Panc1 (cell line): ENCODE measurements at regions not wholly inside any gene's neighbourhood (a gene's known extent, or its start where the extent isn't known, plus 50 kb on each side); places are given as distances from the start of the nearest gene placed in this dataset.

Source experiments
- POLR2AphosphoS5 ChIP-seq: IDR thresholded peaks from 2 replicates; pipeline ENCODE4 v1.6.1; 2012; ENCODE audit warnings: mild to moderate bottlenecking, low read depth, low read length, moderate library complexity
- TF ChIP-seq, protein P1 (sequence below): fragments of 450-650 bp; IDR thresholded peaks from 2 replicates; pipeline ENCODE4 v1.5.1; 2017; ENCODE audit warnings: mild to moderate bottlenecking
- TF ChIP-seq, protein P2 (sequence below), 2 experiments: IDR thresholded peaks; 2 replicates each; pipeline ENCODE4 v1.6.1; 2011 to 2012; ENCODE audit warnings: low read depth in 2 of 2, control low read depth in 1 of 2, low read length in 1 of 2, mild to moderate bottlenecking in 1 of 2, moderate library complexity in 1 of 2; ENCODE audit not compliant: insufficient read depth in 1 of 2

- TF ChIP-seq, protein P1, sequence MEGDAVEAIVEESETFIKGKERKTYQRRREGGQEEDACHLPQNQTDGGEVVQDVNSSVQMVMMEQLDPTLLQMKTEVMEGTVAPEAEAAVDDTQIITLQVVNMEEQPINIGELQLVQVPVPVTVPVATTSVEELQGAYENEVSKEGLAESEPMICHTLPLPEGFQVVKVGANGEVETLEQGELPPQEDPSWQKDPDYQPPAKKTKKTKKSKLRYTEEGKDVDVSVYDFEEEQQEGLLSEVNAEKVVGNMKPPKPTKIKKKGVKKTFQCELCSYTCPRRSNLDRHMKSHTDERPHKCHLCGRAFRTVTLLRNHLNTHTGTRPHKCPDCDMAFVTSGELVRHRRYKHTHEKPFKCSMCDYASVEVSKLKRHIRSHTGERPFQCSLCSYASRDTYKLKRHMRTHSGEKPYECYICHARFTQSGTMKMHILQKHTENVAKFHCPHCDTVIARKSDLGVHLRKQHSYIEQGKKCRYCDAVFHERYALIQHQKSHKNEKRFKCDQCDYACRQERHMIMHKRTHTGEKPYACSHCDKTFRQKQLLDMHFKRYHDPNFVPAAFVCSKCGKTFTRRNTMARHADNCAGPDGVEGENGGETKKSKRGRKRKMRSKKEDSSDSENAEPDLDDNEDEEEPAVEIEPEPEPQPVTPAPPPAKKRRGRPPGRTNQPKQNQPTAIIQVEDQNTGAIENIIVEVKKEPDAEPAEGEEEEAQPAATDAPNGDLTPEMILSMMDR, result no peak
- TF ChIP-seq POLR2AphosphoS5, result no peak
- TF ChIP-seq, protein P2, sequence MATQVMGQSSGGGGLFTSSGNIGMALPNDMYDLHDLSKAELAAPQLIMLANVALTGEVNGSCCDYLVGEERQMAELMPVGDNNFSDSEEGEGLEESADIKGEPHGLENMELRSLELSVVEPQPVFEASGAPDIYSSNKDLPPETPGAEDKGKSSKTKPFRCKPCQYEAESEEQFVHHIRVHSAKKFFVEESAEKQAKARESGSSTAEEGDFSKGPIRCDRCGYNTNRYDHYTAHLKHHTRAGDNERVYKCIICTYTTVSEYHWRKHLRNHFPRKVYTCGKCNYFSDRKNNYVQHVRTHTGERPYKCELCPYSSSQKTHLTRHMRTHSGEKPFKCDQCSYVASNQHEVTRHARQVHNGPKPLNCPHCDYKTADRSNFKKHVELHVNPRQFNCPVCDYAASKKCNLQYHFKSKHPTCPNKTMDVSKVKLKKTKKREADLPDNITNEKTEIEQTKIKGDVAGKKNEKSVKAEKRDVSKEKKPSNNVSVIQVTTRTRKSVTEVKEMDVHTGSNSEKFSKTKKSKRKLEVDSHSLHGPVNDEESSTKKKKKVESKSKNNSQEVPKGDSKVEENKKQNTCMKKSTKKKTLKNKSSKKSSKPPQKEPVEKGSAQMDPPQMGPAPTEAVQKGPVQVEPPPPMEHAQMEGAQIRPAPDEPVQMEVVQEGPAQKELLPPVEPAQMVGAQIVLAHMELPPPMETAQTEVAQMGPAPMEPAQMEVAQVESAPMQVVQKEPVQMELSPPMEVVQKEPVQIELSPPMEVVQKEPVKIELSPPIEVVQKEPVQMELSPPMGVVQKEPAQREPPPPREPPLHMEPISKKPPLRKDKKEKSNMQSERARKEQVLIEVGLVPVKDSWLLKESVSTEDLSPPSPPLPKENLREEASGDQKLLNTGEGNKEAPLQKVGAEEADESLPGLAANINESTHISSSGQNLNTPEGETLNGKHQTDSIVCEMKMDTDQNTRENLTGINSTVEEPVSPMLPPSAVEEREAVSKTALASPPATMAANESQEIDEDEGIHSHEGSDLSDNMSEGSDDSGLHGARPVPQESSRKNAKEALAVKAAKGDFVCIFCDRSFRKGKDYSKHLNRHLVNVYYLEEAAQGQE (IDR thresholded peaks at IDR 0.05; ENCODE audit: insufficient read depth in 1 of 2, low read depth in 2 of 2, low read length in 1 of 2), result no peak
These were observed 440.4 kb downstream of the DMRT2 start for GRCh38 chr9:1490341-1491232.
